HEK293 (cell line): ENCODE measurements at regions not wholly inside any gene's neighbourhood (a gene's known extent, or its start where the extent isn't known, plus 50 kb on each side); places are given as distances from the start of the nearest gene placed in this dataset.
A peak's percentile ranks its signal among the peaks of the same experiment; 100 is the strongest.

Source experiments
- CTCF ChIA-PET: fragments of 350-600 bp; formaldehyde crosslinking; extraction: SDS; loops from one replicate; lab custom pipeline; 2021; ENCODE audit warnings: antibody characterized with exemption; lab: Yijun Ruan, JAX
- POLR2A ChIA-PET: fragments of 300-600 bp; formaldehyde crosslinking; extraction: SDS; loops from one replicate; lab custom pipeline; 2020; ENCODE audit warnings: antibody characterized with exemption, inconsistent platforms; lab: Yijun Ruan, JAX
- H3K27ac ChIP-seq: fragments of 200-500 bp; sonication (Bioruptor generic); 2 replicates; pipeline ENCODE4 v1.5.1; 2014; ENCODE audit warnings: low read depth, low read length, control low read depth, inconsistent platforms; ENCODE audit errors: extremely low read depth
- H3K36me3 ChIP-seq, 2 experiments: fragments of 200-500 bp in 1 of 2; sonication (Bioruptor generic) in 1 of 2; 1 replicate in 1 of 2; 2 replicates in 1 of 2; pipeline ENCODE4 v1.5.1; 2014 to 2017; ENCODE audit warnings: inconsistent platforms in 2 of 2, low read length in 2 of 2; ENCODE audit not compliant: control insufficient read depth in 2 of 2, insufficient read depth in 1 of 2
- H3K4me1 ChIP-seq: fragments of 200-500 bp; sonication (Bioruptor generic); 2 replicates; pipeline ENCODE4 v1.5.1; 2014; ENCODE audit warnings: mild to moderate bottlenecking, low read length, inconsistent platforms; ENCODE audit not compliant: control insufficient read depth, insufficient read depth
- H3K4me3 ChIP-seq: 2 replicates; pipeline ENCODE4 v1.5.1; 2011; ENCODE audit warnings: low read depth, mild to moderate bottlenecking, control low read depth, low read length, moderate library complexity
- H3K9me3 ChIP-seq: fragments of 200-500 bp; sonication (Bioruptor generic); 2 replicates; pipeline ENCODE4 v1.5.1; 2014; ENCODE audit warnings: low read depth, low read length, inconsistent platforms; ENCODE audit not compliant: control insufficient read depth, insufficient read depth
- IKZF3 ChIP-seq: fragments of 450-650 bp; IDR thresholded peaks from 2 replicates; pipeline ENCODE4 v1.5.0; 2018; ENCODE audit warnings: missing biosample characterization, mild to moderate bottlenecking, missing genetic modification characterization, moderate library complexity
- SCRT2 ChIP-seq: fragments of 450-650 bp; formaldehyde crosslinking; IDR thresholded peaks from 2 replicates; pipeline ENCODE4 v1.5.1; 2016; ENCODE audit warnings: missing biosample characterization, missing genetic modification characterization
- SP7 ChIP-seq: fragments of 450-650 bp; formaldehyde crosslinking; IDR thresholded peaks from 2 replicates; pipeline ENCODE4 v1.5.1; 2016; ENCODE audit warnings: missing biosample characterization, missing genetic modification characterization
- WT1 ChIP-seq: fragments of 450-650 bp; formaldehyde crosslinking; IDR thresholded peaks from 2 replicates; pipeline ENCODE4 v1.5.1; 2016; ENCODE audit warnings: missing biosample characterization, missing genetic modification characterization
- ZFP3 ChIP-seq: fragments of 450-650 bp; formaldehyde crosslinking; IDR thresholded peaks from 2 replicates; pipeline ENCODE4 v1.5.1; 2016; ENCODE audit warnings: low read depth, missing biosample characterization, missing genetic modification characterization
- ZIC2 ChIP-seq: fragments of 450-650 bp; formaldehyde crosslinking; IDR thresholded peaks from 2 replicates; pipeline ENCODE4 v1.5.1; 2016; ENCODE audit warnings: missing biosample characterization, missing genetic modification characterization
- ZNF112 ChIP-seq: fragments of 450-650 bp; formaldehyde crosslinking; IDR thresholded peaks from 2 replicates; pipeline ENCODE4 v1.5.0; 2017; ENCODE audit warnings: missing biosample characterization, missing genetic modification characterization
- ZNF146 ChIP-seq: fragments of 450-650 bp; formaldehyde crosslinking; IDR thresholded peaks from 2 replicates; pipeline ENCODE4 v1.5.1; 2016; ENCODE audit warnings: missing biosample characterization, missing genetic modification characterization
- ZNF175 ChIP-seq: fragments of 450-650 bp; formaldehyde crosslinking; IDR thresholded peaks from 2 replicates; pipeline ENCODE4 v1.5.1; 2016; ENCODE audit warnings: missing biosample characterization, missing genetic modification characterization
- ZNF184 ChIP-seq: fragments of 450-650 bp; IDR thresholded peaks from 2 replicates; pipeline ENCODE4 v1.5.1; 2018; ENCODE audit warnings: missing biosample characterization, mild to moderate bottlenecking, missing genetic modification characterization
- ZNF221 ChIP-seq: fragments of 450-650 bp; formaldehyde crosslinking; IDR thresholded peaks from 2 replicates; pipeline ENCODE4 v1.5.1; 2017; ENCODE audit warnings: missing biosample characterization, missing genetic modification characterization, borderline replicate concordance
- ZNF426 ChIP-seq: fragments of 450-650 bp; formaldehyde crosslinking; IDR thresholded peaks from 2 replicates; pipeline ENCODE4 v1.5.1; 2017; ENCODE audit warnings: missing biosample characterization, missing genetic modification characterization, mild to moderate bottlenecking, inconsistent platforms, moderate library complexity
- ZNF548 ChIP-seq: fragments of 450-650 bp; formaldehyde crosslinking; IDR thresholded peaks from 2 replicates; pipeline ENCODE4 v1.5.1; 2016; ENCODE audit warnings: missing biosample characterization, missing genetic modification characterization
- ZNF654 ChIP-seq: fragments of 450-650 bp; formaldehyde crosslinking; IDR thresholded peaks from 2 replicates; pipeline ENCODE4 v1.5.1; 2016; ENCODE audit warnings: low read depth, missing biosample characterization, missing genetic modification characterization
- ZNF830 ChIP-seq: fragments of 450-650 bp; IDR thresholded peaks from 2 replicates; pipeline ENCODE4 v1.5.0; 2018; ENCODE audit warnings: missing biosample characterization, missing genetic modification characterization, low read depth, mild to moderate bottlenecking, moderate library complexity
- ZNF843 ChIP-seq: fragments of 450-650 bp; formaldehyde crosslinking; IDR thresholded peaks from 2 replicates; pipeline ENCODE4 v1.5.1; 2016; ENCODE audit warnings: missing biosample characterization, missing genetic modification characterization
- TF ChIP-seq, protein P1 (sequence below): fragments of 450-650 bp; formaldehyde crosslinking; IDR thresholded peaks from 2 replicates; pipeline ENCODE4 v1.5.1; 2017; ENCODE audit warnings: missing biosample characterization, mild to moderate bottlenecking, missing genetic modification characterization, moderate library complexity
- TF ChIP-seq, protein P2 (sequence below): fragments of 450-650 bp; formaldehyde crosslinking; IDR thresholded peaks from 2 replicates; pipeline ENCODE4 v1.5.1; 2017; ENCODE audit warnings: missing biosample characterization, missing genetic modification characterization
- TF ChIP-seq, protein P3 (sequence below): fragments of 450-650 bp; IDR thresholded peaks from 2 replicates; pipeline ENCODE4 v1.5.1; 2018; ENCODE audit warnings: missing biosample characterization, missing genetic modification characterization
- TF ChIP-seq, protein P4 (sequence below): fragments of 450-650 bp; formaldehyde crosslinking; conservative IDR thresholded peaks from 2 replicates; pipeline ENCODE4 v1.5.1; 2016; ENCODE audit warnings: low read depth, missing biosample characterization, missing genetic modification characterization

DNA sequence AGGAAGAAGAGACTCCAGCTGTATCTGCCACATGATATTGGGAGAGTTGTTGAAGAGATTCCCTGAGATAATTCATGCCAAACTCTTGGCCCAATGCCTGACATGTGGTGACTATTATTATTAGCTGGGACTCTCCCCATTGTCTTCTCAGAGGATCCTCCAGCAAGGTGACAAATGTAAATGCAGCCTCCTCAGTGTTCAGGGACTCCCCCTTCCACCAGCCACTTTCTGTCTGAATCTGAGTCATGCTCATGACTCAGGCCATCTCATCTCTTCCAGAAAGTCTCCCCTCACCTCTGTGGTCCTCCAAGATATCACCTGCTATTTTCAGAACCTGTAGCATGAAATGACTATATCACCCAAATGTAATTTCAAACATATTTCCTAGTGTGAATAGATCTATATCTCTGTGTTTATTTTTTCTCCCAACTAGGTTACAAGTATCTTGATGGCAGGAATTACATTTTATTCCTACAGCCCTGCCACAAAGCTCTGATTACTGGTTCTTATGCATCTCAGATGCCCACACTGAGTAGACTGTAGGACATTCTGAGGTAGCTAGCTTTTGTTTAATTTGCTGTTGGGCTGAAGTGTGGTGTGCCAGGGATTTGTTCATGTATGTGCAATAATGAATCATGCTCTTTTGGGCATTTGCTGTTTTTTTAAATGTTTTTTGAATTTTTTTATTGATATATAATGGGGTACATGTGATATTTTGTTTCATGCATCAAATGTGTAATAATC is 126.6 kb upstream of the IL12B start:
- H3K4me3 ChIP-seq: no peak overlapping the region
- ChIA-PET POLR2A (no interaction called here), CTCF (interaction anchor here (0.7 to 3.4 kb wide), 5 partner anchors 12 to 531 kb away, joined by 3 to 18 read pairs (median 3); partner anchors contain the start of gene ADRA1B)
- H3K36me3 ChIP-seq: no peaks in the 10 kb centered on the region
- peaks cover 9% of the 10 kb centered on the region; the same call in 1 of the 2 replicates for H3K4me1 ChIP-seq
- no peaks in the 10 kb centered on the region for H3K9me3 ChIP-seq
- TF ChIP-seq, protein P1, sequence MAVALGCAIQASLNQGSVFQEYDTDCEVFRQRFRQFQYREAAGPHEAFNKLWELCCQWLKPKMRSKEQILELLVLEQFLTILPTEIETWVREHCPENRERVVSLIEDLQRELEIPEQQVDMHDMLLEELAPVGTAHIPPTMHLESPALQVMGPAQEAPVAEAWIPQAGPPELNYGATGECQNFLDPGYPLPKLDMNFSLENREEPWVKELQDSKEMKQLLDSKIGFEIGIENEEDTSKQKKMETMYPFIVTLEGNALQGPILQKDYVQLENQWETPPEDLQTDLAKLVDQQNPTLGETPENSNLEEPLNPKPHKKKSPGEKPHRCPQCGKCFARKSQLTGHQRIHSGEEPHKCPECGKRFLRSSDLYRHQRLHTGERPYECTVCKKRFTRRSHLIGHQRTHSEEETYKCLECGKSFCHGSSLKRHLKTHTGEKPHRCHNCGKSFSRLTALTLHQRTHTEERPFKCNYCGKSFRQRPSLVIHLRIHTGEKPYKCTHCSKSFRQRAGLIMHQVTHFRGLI (tag by site-specific recombination): peak; percentile 39; the same call in 1 of the 2 replicates
- TF ChIP-seq SP7 (tag by site-specific recombination) (0 out of 2 replicates have a peak, but pooled peaks have one; percentile 14), ZNF221 (no peak), ZIC2 (no peak), ZNF184 (tag by site-specific recombination) (0 out of 2 replicates have a peak, but pooled peaks have one; percentile 15), SCRT2 (peak; percentile 43; the same call in 1 of the 2 replicates)
- TF ChIP-seq, protein P2, sequence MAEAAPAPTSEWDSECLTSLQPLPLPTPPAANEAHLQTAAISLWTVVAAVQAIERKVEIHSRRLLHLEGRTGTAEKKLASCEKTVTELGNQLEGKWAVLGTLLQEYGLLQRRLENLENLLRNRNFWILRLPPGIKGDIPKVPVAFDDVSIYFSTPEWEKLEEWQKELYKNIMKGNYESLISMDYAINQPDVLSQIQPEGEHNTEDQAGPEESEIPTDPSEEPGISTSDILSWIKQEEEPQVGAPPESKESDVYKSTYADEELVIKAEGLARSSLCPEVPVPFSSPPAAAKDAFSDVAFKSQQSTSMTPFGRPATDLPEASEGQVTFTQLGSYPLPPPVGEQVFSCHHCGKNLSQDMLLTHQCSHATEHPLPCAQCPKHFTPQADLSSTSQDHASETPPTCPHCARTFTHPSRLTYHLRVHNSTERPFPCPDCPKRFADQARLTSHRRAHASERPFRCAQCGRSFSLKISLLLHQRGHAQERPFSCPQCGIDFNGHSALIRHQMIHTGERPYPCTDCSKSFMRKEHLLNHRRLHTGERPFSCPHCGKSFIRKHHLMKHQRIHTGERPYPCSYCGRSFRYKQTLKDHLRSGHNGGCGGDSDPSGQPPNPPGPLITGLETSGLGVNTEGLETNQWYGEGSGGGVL (tag by site-specific recombination): peak; percentile 78
- no peak overlapping the region for H3K27ac ChIP-seq

DNA sequence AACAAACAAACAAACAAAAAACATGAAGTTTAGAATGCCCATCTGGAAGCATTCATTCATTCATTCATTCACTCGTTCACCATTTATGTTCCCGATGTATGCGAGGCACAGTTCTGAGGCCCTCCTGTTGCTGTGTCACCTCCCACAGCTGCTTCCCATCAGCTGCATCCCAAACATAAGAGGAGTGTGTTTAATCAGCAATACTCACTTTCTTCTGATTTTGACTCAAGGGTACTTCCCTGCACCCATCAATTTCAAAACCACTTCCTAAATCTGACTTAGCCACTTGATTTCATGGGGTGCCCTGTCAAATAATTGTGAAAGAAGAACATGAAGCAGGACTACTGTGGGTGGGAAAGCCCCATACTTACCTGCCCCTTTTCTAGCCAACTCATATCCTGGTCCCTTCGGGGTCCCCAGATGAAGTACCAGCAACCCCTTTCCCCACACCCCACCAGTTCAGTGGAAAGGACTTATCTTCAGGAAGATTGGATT is 128.0 kb upstream of the IL12B start:
- no peaks in the 10 kb centered on the region for H3K36me3 ChIP-seq
- TF ChIP-seq ZNF175 (tag by site-specific recombination) (no peak), ZNF112 (tag by site-specific recombination) (no peak), ZNF843 (tag by site-specific recombination) (no peak), IKZF3 (tag by site-specific recombination) (no peak), ZFP3 (tag by site-specific recombination) (no peak), ZNF426 (tag by site-specific recombination) (no peak), ZNF654 (tag by site-specific recombination) (no peak), ZNF146 (no peak), WT1 (tag by site-specific recombination) (no peak), ZNF548 (no peak), ZNF830 (no peak)
- TF ChIP-seq, protein P3, sequence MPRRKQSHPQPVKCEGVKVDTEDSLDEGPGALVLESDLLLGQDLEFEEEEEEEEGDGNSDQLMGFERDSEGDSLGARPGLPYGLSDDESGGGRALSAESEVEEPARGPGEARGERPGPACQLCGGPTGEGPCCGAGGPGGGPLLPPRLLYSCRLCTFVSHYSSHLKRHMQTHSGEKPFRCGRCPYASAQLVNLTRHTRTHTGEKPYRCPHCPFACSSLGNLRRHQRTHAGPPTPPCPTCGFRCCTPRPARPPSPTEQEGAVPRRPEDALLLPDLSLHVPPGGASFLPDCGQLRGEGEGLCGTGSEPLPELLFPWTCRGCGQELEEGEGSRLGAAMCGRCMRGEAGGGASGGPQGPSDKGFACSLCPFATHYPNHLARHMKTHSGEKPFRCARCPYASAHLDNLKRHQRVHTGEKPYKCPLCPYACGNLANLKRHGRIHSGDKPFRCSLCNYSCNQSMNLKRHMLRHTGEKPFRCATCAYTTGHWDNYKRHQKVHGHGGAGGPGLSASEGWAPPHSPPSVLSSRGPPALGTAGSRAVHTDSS (tag by site-specific recombination): no peak
- TF ChIP-seq, protein P4, sequence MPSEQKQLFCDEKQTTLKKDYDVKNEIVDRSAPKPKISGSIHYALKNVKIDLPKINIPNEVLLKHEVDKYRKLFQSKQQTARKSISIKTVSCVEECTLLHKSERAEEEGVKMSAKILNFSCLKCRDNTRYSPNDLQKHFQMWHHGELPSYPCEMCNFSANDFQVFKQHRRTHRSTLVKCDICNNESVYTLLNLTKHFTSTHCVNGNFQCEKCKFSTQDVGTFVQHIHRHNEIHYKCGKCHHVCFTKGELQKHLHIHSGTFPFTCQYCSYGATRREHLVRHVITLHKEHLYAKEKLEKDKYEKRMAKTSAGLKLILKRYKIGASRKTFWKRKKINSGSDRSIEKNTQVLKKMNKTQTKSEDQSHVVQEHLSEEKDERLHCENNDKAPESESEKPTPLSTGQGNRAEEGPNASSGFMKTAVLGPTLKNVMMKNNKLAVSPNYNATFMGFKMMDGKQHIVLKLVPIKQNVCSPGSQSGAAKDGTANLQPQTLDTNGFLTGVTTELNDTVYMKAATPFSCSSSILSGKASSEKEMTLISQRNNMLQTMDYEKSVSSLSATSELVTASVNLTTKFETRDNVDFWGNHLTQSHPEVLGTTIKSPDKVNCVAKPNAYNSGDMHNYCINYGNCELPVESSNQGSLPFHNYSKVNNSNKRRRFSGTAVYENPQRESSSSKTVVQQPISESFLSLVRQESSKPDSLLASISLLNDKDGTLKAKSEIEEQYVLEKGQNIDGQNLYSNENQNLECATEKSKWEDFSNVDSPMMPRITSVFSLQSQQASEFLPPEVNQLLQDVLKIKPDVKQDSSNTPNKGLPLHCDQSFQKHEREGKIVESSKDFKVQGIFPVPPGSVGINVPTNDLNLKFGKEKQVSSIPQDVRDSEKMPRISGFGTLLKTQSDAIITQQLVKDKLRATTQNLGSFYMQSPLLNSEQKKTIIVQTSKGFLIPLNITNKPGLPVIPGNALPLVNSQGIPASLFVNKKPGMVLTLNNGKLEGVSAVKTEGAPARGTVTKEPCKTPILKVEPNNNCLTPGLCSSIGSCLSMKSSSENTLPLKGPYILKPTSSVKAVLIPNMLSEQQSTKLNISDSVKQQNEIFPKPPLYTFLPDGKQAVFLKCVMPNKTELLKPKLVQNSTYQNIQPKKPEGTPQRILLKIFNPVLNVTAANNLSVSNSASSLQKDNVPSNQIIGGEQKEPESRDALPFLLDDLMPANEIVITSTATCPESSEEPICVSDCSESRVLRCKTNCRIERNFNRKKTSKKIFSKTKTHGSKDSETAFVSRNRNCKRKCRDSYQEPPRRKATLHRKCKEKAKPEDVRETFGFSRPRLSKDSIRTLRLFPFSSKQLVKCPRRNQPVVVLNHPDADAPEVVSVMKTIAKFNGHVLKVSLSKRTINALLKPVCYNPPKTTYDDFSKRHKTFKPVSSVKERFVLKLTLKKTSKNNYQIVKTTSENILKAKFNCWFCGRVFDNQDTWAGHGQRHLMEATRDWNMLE (tag by site-specific recombination): no peak
- TF ChIP-seq, all 188 proteins: peak for 0
- Histone ChIP-seq H3K9me3 (no peaks in the 10 kb centered on the region), H3K4me3 (no peak overlapping the region), H3K4me1 (peaks cover 15% of the 10 kb centered on the region), H3K27ac (no peak overlapping the region)
- POLR2A ChIA-PET: no interaction called here
- CTCF ChIA-PET: interaction anchor here (0.6 to 3.4 kb wide), 3 partner anchors 13 to 60 kb away, joined by 3 to 18 read pairs (median 3); no protein-coding TSS in a partner anchor
